ENCODE measurements at regions not wholly inside any gene's neighbourhood (a gene's known extent, or its start where the extent isn't known, plus 50 kb on each side); places are given as distances from the start of the nearest gene placed in this dataset.

DNA sequence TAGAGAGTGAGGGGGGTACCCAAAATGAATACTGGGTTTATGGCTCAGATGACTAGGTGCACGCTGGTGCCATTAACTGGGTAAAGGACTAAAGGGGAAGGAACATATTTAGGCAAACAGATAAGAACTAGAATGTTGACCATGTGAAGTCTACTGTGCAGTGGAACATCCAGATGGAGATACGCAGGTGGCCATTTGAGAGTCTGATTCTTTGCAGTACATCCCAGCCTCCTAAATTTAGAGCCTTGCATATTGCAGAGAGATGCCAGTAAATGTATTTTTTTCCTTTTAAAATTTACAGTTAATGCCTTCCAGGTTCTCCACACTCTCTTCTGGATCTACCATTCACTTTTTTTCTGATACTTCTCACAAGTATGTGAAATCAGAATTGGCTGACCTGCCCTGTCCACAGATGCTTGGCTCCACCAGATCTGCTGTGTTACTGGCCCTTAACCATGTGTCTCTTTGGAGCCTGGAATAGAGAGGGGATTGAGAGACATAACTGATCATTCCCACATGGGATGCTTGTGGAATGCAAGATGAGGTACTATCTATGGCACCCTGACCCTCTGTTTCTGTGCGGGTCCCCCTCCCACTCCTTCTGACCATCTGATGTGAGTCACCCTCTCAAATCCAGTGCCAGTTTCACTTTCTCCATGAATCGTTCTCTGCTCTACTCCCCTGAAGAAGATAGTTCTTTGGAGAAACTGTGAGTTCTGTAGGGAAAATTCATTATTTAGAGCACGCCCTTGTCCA, 77.0 kb upstream of the NCAM1 start:
- Histone ChIP-seq H3K4me1 (ENCODE audit: control insufficient read depth, insufficient read depth, low read length, poor library complexity, severe bottlenecking) (no peaks in the 10 kb centered on the region), H3K36me3 (ENCODE audit: control insufficient read depth, insufficient read depth, low read length) (no peaks in the 10 kb centered on the region), H3K4me3 (ENCODE audit: insufficient read depth, low read depth, low read length, poor library complexity, severe bottlenecking) (no peak overlapping the region), H3K27me3 (replicated peaks; ENCODE audit: control insufficient read depth, insufficient read depth, low read length, poor library complexity, severe bottlenecking) (no peaks in the 10 kb centered on the region), H3K9me3 (ENCODE audit: control insufficient read depth, low read length) (no peaks in the 10 kb centered on the region), H3K27ac (ENCODE audit: insufficient read depth, low read length, poor library complexity, severe bottlenecking) (no peak overlapping the region)
- DNase-seq: no peak

GRCh38 chr11:112885744-112886433, 75.3 kb upstream of the NCAM1 start:
- H3K9me3 ChIP-seq (ENCODE audit: control insufficient read depth, low read length): no peaks in the 10 kb centered on the region
- no peak overlapping the region for H3K27ac ChIP-seq (ENCODE audit: insufficient read depth, low read length, poor library complexity, severe bottlenecking)
- no peaks in the 10 kb centered on the region for H3K27me3 ChIP-seq (replicated peaks; ENCODE audit: control insufficient read depth, insufficient read depth, low read length, poor library complexity, severe bottlenecking)
- no peaks in the 10 kb centered on the region for H3K36me3 ChIP-seq (ENCODE audit: control insufficient read depth, insufficient read depth, low read length)
- H3K4me1 ChIP-seq (ENCODE audit: control insufficient read depth, insufficient read depth, low read length, poor library complexity, severe bottlenecking): no peaks in the 10 kb centered on the region
- DNase-seq: no peak
- H3K4me3 ChIP-seq (ENCODE audit: insufficient read depth, low read depth, low read length, poor library complexity, severe bottlenecking): no peak overlapping the region

DNA sequence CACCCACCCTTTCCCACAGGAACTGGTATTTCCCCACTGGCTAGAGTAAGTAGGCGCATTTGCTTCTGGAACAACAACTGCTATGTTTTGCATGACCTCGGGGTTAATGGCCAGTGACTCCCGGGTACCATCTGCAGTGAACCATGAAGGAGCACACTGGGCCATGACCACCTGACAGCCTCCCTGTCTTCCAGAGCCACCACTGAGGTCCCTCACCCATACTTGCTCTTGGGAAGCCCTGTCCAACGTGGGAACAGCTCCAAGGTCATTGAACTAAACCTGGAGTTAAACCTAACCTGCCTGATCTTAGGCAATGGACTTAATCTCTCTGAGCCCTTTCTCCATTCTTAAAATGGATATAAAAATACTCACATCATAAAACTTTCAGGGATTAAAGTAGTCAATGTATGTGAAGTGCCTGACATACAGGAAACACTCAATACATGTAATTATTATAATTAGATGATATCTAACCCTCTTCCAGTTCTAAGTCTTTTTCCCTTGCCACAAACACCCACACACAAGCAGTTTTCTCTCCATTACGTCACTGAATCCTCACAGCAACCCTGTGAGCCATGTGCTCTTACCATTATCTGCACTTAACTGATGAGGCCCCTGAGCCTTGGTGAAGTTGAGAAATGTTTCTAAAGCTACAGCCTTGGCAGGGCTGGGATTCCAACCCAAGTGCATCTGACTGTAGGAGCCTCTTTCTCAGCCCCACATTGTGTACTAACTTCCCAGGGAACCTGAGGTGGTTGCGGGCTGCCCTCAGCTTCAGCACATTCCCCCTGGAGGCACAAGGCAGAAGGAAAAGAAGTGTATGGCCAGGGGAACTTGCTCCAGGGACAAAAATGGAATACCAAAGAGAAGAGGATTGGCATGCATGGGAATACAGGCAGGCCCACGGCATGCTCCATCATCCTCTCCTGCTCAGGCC, 74.5 kb upstream of the NCAM1 start:
- Histone ChIP-seq H3K27ac (ENCODE audit: insufficient read depth, low read length, poor library complexity, severe bottlenecking) (no peak overlapping the region), H3K36me3 (ENCODE audit: control insufficient read depth, insufficient read depth, low read length) (no peaks in the 10 kb centered on the region), H3K9me3 (ENCODE audit: control insufficient read depth, low read length) (no peaks in the 10 kb centered on the region), H3K4me1 (ENCODE audit: control insufficient read depth, insufficient read depth, low read length, poor library complexity, severe bottlenecking) (no peaks in the 10 kb centered on the region), H3K27me3 (replicated peaks; ENCODE audit: control insufficient read depth, insufficient read depth, low read length, poor library complexity, severe bottlenecking) (no peaks in the 10 kb centered on the region), H3K4me3 (ENCODE audit: insufficient read depth, low read depth, low read length, poor library complexity, severe bottlenecking) (no peak overlapping the region)
- no peak for DNase-seq

DNA sequence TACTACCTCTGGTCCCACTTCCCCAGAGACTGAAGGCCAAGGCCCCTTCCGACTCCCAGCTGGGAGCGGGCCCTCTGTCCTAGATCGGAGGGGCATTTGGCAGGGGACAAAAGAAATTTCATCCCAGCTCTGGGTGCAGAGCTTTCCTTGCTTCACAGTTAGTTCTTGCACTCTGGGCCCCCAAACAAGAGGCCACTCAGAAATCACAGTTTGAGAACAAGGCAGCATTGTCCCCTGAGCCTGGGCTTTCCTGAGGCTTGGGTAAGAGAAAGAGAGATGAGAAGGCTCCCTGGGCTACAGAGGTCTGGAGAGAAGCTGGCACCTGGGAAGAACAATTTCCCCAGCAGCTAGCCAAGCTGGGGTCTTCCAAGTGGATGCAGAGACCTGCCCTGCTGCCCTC, 71.8 kb upstream of the NCAM1 start:
- H3K4me3 ChIP-seq (ENCODE audit: insufficient read depth, low read depth, low read length, poor library complexity, severe bottlenecking): no peak overlapping the region
- H3K4me1 ChIP-seq (ENCODE audit: control insufficient read depth, insufficient read depth, low read length, poor library complexity, severe bottlenecking): no peaks in the 10 kb centered on the region
- H3K27ac ChIP-seq (ENCODE audit: insufficient read depth, low read length, poor library complexity, severe bottlenecking): no peak overlapping the region
- no peaks in the 10 kb centered on the region for H3K27me3 ChIP-seq (replicated peaks; ENCODE audit: control insufficient read depth, insufficient read depth, low read length, poor library complexity, severe bottlenecking)
- DNase-seq: no peak
- H3K36me3 ChIP-seq (ENCODE audit: control insufficient read depth, insufficient read depth, low read length): no peaks in the 10 kb centered on the region
- no peaks in the 10 kb centered on the region for H3K9me3 ChIP-seq (ENCODE audit: control insufficient read depth, low read length)

- H3K9me3 ChIP-seq (ENCODE audit: control insufficient read depth, low read length): no peaks in the 10 kb centered on the region
- no peaks in the 10 kb centered on the region for H3K36me3 ChIP-seq (ENCODE audit: control insufficient read depth, insufficient read depth, low read length)
- no peaks in the 10 kb centered on the region for H3K4me1 ChIP-seq (ENCODE audit: control insufficient read depth, insufficient read depth, low read length, poor library complexity, severe bottlenecking)
These were observed 61.8 kb upstream of the NCAM1 start for GRCh38 chr11:112899235-112900006.

GRCh38 chr11:112901924-112902323, 59.3 kb upstream of the NCAM1 start:
- no peak overlapping the region for H3K4me3 ChIP-seq (ENCODE audit: insufficient read depth, low read depth, low read length, poor library complexity, severe bottlenecking)
- no peaks in the 10 kb centered on the region for H3K27me3 ChIP-seq (replicated peaks; ENCODE audit: control insufficient read depth, insufficient read depth, low read length, poor library complexity, severe bottlenecking)
- H3K27ac ChIP-seq (ENCODE audit: insufficient read depth, low read length, poor library complexity, severe bottlenecking): no peak overlapping the region
- no peaks in the 10 kb centered on the region for H3K4me1 ChIP-seq (ENCODE audit: control insufficient read depth, insufficient read depth, low read length, poor library complexity, severe bottlenecking)
- H3K36me3 ChIP-seq (ENCODE audit: control insufficient read depth, insufficient read depth, low read length): no peaks in the 10 kb centered on the region
- no peaks in the 10 kb centered on the region for H3K9me3 ChIP-seq (ENCODE audit: control insufficient read depth, low read length)
- no peak for DNase-seq

More at GRCh38 chr11:112899235-112900006, 61.8 kb upstream of the NCAM1 start:
- no peak overlapping the region for H3K4me3 ChIP-seq (ENCODE audit: insufficient read depth, low read depth, low read length, poor library complexity, severe bottlenecking)
- no peaks in the 10 kb centered on the region for H3K27me3 ChIP-seq (replicated peaks; ENCODE audit: control insufficient read depth, insufficient read depth, low read length, poor library complexity, severe bottlenecking)
- H3K27ac ChIP-seq (ENCODE audit: insufficient read depth, low read length, poor library complexity, severe bottlenecking): no peak overlapping the region
- DNase-seq: no peak

DNA sequence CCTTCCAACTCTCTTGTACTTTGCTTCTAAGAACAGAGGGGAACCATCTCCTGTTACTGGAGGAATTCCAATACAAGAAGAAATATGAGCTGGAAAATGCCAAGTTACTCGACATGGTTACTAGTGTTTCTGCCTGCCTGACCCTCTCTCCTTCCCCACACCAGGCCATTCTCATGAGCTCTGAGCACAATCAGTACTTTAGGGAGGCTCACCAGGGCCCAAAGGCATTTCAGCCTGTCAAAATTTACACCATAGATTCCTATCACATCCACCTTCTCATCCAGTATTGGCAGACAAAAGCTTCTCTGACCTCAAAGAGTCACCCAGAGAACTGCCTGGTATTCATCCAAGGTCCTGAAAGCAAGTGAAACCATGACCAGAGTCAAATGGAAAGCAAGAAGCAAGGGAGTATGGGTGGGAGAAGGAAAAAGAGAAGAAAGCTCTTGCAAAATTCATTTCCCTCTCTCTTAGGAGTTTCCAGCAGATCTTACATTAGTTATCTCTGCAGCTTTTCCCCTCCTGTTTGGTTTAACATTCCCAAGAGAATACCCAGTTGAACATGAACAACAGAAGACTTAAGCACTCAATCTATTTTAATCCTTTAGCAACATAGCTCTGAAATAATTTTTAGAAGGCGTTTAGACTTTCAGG, 58.7 kb upstream of the NCAM1 start:
- no peaks in the 10 kb centered on the region for H3K4me1 ChIP-seq (ENCODE audit: control insufficient read depth, insufficient read depth, low read length, poor library complexity, severe bottlenecking)
- no peaks in the 10 kb centered on the region for H3K27me3 ChIP-seq (replicated peaks; ENCODE audit: control insufficient read depth, insufficient read depth, low read length, poor library complexity, severe bottlenecking)
- no peaks in the 10 kb centered on the region for H3K36me3 ChIP-seq (ENCODE audit: control insufficient read depth, insufficient read depth, low read length)
- DNase-seq: no peak
- H3K9me3 ChIP-seq (ENCODE audit: control insufficient read depth, low read length): no peaks in the 10 kb centered on the region
- H3K4me3 ChIP-seq (ENCODE audit: insufficient read depth, low read depth, low read length, poor library complexity, severe bottlenecking): no peak overlapping the region
- H3K27ac ChIP-seq (ENCODE audit: insufficient read depth, low read length, poor library complexity, severe bottlenecking): no peak overlapping the region

- H3K4me1 ChIP-seq (ENCODE audit: control insufficient read depth, insufficient read depth, low read length, poor library complexity, severe bottlenecking): no peaks in the 10 kb centered on the region
- no peaks in the 10 kb centered on the region for H3K36me3 ChIP-seq (ENCODE audit: control insufficient read depth, insufficient read depth, low read length)
- no peak overlapping the region for H3K4me3 ChIP-seq (ENCODE audit: insufficient read depth, low read depth, low read length, poor library complexity, severe bottlenecking)
- H3K27me3 ChIP-seq (replicated peaks; ENCODE audit: control insufficient read depth, insufficient read depth, low read length, poor library complexity, severe bottlenecking): no peaks in the 10 kb centered on the region
- no peak overlapping the region for H3K27ac ChIP-seq (ENCODE audit: insufficient read depth, low read length, poor library complexity, severe bottlenecking)
- no peak for DNase-seq
- H3K9me3 ChIP-seq (ENCODE audit: control insufficient read depth, low read length): no peaks in the 10 kb centered on the region
These were observed 57.9 kb upstream of the NCAM1 start for GRCh38 chr11:112903340-112903739.

DNA sequence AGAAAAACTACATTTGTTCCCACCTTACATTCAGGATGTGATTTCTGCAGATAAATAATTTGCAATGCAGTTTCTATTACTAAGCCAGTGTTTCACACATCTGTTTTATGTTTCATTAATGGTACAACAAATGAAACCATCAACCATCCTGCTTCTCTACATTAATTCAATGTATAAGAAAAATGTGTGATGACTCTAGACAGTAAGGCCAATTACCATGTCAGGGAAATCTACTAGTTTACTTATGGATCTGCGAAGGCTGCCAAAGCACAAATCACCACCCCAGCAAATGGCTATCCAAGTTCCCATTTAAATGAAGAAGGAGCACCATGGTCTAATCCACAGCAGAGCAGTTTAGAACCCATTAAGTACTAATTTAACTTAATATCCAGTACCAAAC, 50.1 kb upstream of the NCAM1 start:
- H3K4me3 ChIP-seq (ENCODE audit: insufficient read depth, low read depth, low read length, poor library complexity, severe bottlenecking): no peak overlapping the region
- H3K36me3 ChIP-seq (ENCODE audit: control insufficient read depth, insufficient read depth, low read length): no peaks in the 10 kb centered on the region
- H3K27ac ChIP-seq (ENCODE audit: insufficient read depth, low read length, poor library complexity, severe bottlenecking): no peak overlapping the region
- no peaks in the 10 kb centered on the region for H3K9me3 ChIP-seq (ENCODE audit: control insufficient read depth, low read length)
- no peaks in the 10 kb centered on the region for H3K4me1 ChIP-seq (ENCODE audit: control insufficient read depth, insufficient read depth, low read length, poor library complexity, severe bottlenecking)
- no peaks in the 10 kb centered on the region for H3K27me3 ChIP-seq (replicated peaks; ENCODE audit: control insufficient read depth, insufficient read depth, low read length, poor library complexity, severe bottlenecking)
- no peak for DNase-seq

Measured in effector memory CD4-positive, alpha-beta T cell (primary cell).